Endodermal cell (in vitro differentiated cells): ENCODE measurements at regions not wholly inside any gene's neighbourhood (a gene's known extent, or its start where the extent isn't known, plus 50 kb on each side); places are given as distances from the start of the nearest gene placed in this dataset.

Source experiments
- DNase-seq: peaks from one replicate; pipeline ENCODE4 v3.0.0-alpha.2; 2017
- H3K27ac ChIP-seq: 2 replicates; pipeline ENCODE4 v1.5.1; 2013; ENCODE audit warnings: mild to moderate bottlenecking, low read depth, low read length, moderate library complexity
- H3K27me3 ChIP-seq: 2 replicates; pipeline ENCODE4 v1.6.1; 2013; ENCODE audit warnings: mild to moderate bottlenecking, low read length, moderate library complexity; ENCODE audit not compliant: insufficient read depth, control insufficient read depth, poor library complexity, severe bottlenecking
- H3K36me3 ChIP-seq: 2 replicates; pipeline ENCODE4 v1.7.0; 2013; ENCODE audit warnings: mild to moderate bottlenecking, low read length, moderate library complexity; ENCODE audit not compliant: control insufficient read depth, insufficient read depth
- H3K4me1 ChIP-seq: one replicate; pipeline ENCODE4 v1.7.0; 2013; ENCODE audit warnings: low read length; ENCODE audit not compliant: control insufficient read depth, insufficient read depth
- H3K4me3 ChIP-seq: 2 replicates; pipeline ENCODE4 v1.5.1; 2013; ENCODE audit warnings: mild to moderate bottlenecking, low read length, moderate library complexity
- H3K9ac ChIP-seq: 2 replicates; pipeline ENCODE4 v1.6.1; 2013; ENCODE audit warnings: mild to moderate bottlenecking, low read length, moderate library complexity; ENCODE audit not compliant: poor library complexity, severe bottlenecking; ENCODE audit errors: extremely low read depth
- H3K9me3 ChIP-seq: 2 replicates; pipeline ENCODE4 v1.6.1; 2013; ENCODE audit warnings: mild to moderate bottlenecking, low read length, moderate library complexity; ENCODE audit not compliant: control insufficient read depth
- H3K27ac Mint-ChIP-seq: 2 replicates; pipeline ENCODE4 v1.8.0; 2020; ENCODE audit warnings: mixed read lengths
- H3K27me3 Mint-ChIP-seq: 2 replicates; pipeline ENCODE4 v1.8.0; 2021; ENCODE audit warnings: mild to moderate bottlenecking, mixed read lengths; ENCODE audit not compliant: insufficient read depth
- H3K36me3 Mint-ChIP-seq: 2 replicates; pipeline ENCODE4 v1.8.0; 2020; ENCODE audit warnings: low read depth, mixed read lengths
- H3K4me1 Mint-ChIP-seq: 2 replicates; pipeline ENCODE4 v1.8.0; 2020; ENCODE audit warnings: mixed read lengths
- H3K4me3 Mint-ChIP-seq: 2 replicates; pipeline ENCODE4 v1.8.0; 2020; ENCODE audit warnings: mild to moderate bottlenecking, moderate library complexity, mixed read lengths
- H3K9me3 Mint-ChIP-seq: 2 replicates; pipeline ENCODE4 v1.8.0; 2020; ENCODE audit warnings: mild to moderate bottlenecking, mixed read lengths
- CTCF ChIP-seq: fragments of 200-600 bp; sonication (generic); conservative IDR thresholded peaks from 2 replicates; pipeline ENCODE4 v1.5.0; 2021; ENCODE audit warnings: antibody characterized with exemption, mild to moderate bottlenecking
- WGBS, 2 experiments: methylation state at CpG; one replicate each; pipeline versions ENCODE4 v1.1.5 to v1.1.7; 2013; ENCODE audit warnings: missing lambda C conversion rate in 2 of 2, mixed read lengths in 1 of 2; ENCODE audit not compliant: insufficient coverage in 1 of 2, insufficient read length in 1 of 2; 5-methylcytosine and 5-hydroxymethylcytosine counted together

GRCh38 chr6:165034271-165034741, 275.1 kb downstream of the C6orf118 start:
- no peaks in the 10 kb centered on the region for H3K4me1 ChIP-seq
- H3K27me3 ChIP-seq: no peaks in the 10 kb centered on the region
- peaks cover 18% of the 10 kb centered on the region for H3K9me3 Mint-ChIP-seq
- 86 to 100% methylated on average over 2 to 4 of the region's 4 CpGs for WGBS, 2 experiments
- no peak overlapping the region for H3K27ac Mint-ChIP-seq
- H3K9me3 ChIP-seq: no peaks in the 10 kb centered on the region
- no peaks in the 10 kb centered on the region for H3K36me3 ChIP-seq
- H3K4me3 ChIP-seq: no peak overlapping the region
- no peaks in the 10 kb centered on the region for H3K27me3 Mint-ChIP-seq
- H3K36me3 Mint-ChIP-seq: no peaks in the 10 kb centered on the region
- no peak overlapping the region for H3K9ac ChIP-seq
- no peak overlapping the region for H3K4me3 Mint-ChIP-seq
- DNase-seq: no peak
- TF ChIP-seq CTCF: no peak
- H3K4me1 Mint-ChIP-seq: no peaks in the 10 kb centered on the region
- H3K27ac ChIP-seq: no peak overlapping the region

- no peaks in the 10 kb centered on the region for H3K4me1 Mint-ChIP-seq
- 90 to 93% methylated on average over 6 to 7 of the region's 7 CpGs for WGBS, 2 experiments
Observed at GRCh38 chr6:165031502-165031901, 277.9 kb downstream of the C6orf118 start.

GRCh38 chr6:165025040-165025439, 284.4 kb downstream of the C6orf118 start:
- Histone ChIP-seq H3K4me3 (no peak overlapping the region), H3K4me1 (no peaks in the 10 kb centered on the region), H3K27ac (no peak overlapping the region), H3K9me3 (no peaks in the 10 kb centered on the region), H3K27me3 (no peaks in the 10 kb centered on the region), H3K36me3 (no peaks in the 10 kb centered on the region), H3K9ac (no peak overlapping the region)
- no peak for TF ChIP-seq CTCF
- Mint-ChIP-seq H3K4me3 (no peak overlapping the region), H3K27me3 (no peaks in the 10 kb centered on the region), H3K27ac (no peak overlapping the region), H3K36me3 (no peaks in the 10 kb centered on the region), H3K9me3 (no peaks in the 10 kb centered on the region), H3K4me1 (no peaks in the 10 kb centered on the region)
- DNase-seq: no peak
- WGBS, 2 experiments: 71 to 100% methylated on average over 1 of the region's 1 CpG

More at GRCh38 chr6:165031502-165031901, 277.9 kb downstream of the C6orf118 start:
- Histone ChIP-seq H3K27me3 (no peaks in the 10 kb centered on the region), H3K27ac (no peak overlapping the region), H3K36me3 (no peaks in the 10 kb centered on the region), H3K4me3 (no peak overlapping the region), H3K4me1 (no peaks in the 10 kb centered on the region), H3K9ac (no peak overlapping the region), H3K9me3 (no peaks in the 10 kb centered on the region)
- peaks cover 4% of the 10 kb centered on the region for H3K9me3 Mint-ChIP-seq
- no peaks in the 10 kb centered on the region for H3K36me3 Mint-ChIP-seq
- no peak overlapping the region for H3K4me3 Mint-ChIP-seq
- no peak for TF ChIP-seq CTCF
- no peak for DNase-seq
- H3K27me3 Mint-ChIP-seq: no peaks in the 10 kb centered on the region
- H3K27ac Mint-ChIP-seq: no peak overlapping the region
